GM21526 (cell line): ENCODE measurements at regions not wholly inside any gene's neighbourhood (a gene's known extent, or its start where the extent isn't known, plus 50 kb on each side); places are given as distances from the start of the nearest gene placed in this dataset.

Experiments
- ATAC-seq: cut with Tn5 transposase; IDR thresholded peaks from one replicate; pipeline ENCODE4 v1.9.1; 2021; ENCODE audit warnings: moderate library complexity; ENCODE audit not compliant: unreplicated experiment, low FRiP score

DNA sequence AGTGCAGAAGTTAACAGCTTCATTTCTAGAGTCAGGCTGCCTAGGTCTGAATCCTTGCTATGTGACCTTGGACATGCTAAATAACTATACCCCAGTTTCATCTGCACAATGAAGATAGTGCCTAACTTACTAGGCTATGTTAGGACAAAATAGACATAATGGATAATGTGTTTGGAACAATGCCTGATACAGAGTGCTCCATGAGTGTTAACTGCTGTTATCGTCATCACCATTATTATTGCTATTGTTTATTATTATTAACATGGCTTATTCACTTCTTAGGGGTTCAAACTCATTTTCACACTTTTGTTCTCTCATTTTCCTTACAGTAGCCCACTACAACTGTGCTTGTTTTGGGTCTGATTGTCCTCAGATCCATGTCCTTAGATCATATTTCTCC is 467.7 kb downstream of the SH2D1A start:
- ATAC-seq: no peak

GRCh38 chrX:124818033-124818432 is 471.7 kb downstream of the SH2D1A start:
- no peak for ATAC-seq

DNA sequence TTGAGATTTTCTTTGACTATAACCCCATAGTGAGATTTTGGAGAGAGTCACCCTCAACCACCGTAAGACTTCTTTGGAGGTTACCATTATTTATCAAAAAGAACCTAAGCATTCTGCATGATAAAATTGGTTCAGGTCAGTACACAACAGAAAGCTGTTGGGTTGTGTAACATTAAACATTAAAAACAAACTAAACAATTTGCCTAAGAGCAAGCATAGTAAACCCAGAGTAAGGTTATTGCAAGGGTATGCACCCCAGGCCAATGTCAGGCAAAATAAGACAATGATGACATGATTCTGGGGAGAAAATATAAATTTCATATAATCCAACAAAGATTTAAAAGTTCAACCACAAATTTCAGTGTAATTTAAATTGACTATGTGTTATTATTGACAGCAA is 472.4 kb downstream of the SH2D1A start:
- ATAC-seq: no peak

DNA sequence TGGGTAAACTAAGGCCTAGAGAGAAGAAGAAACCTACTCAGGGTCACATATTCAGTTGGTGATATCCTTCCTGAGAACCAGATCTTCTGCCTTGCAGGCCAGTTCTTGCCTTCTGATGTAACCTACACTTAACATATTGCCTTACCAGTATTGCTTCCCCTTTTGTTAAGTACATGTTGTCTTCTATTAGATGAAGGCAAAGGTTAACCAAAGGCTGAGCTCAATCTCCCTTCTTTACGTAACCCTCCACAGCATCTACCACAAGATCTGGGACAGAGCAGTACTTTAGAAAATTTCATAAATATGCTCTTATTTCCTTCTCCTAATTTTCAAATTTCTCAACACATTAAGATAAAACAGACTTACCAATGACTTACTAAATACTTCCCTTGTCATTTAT is 474.4 kb downstream of the SH2D1A start:
- ATAC-seq: no peak

DNA sequence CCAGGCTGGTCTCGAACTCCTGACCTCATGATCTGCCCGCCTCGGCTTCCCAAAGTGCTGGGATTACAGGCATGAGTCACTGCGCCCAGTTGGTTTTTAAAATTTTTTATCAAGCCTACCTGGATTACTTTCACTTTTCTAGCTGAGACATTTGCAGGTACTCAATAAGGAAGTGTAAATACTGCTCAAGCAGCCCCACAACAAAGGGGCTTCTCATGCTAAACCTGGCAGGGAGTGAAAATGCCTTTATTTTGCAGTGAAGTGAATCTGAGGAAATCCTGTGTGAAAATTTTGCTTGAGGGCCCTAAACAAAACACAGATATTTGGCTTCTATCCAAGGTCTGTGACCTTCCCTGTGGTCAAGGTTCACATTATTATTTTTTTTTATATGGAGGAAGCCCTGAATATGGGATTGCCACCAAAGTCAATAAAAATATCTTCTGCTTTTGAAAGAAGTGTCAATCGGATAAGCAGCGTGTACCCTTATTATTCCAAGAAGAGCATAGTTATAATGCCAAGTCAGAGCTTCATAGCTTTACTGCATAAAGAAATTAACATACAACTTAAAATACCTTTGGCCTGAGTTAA is 481.0 kb downstream of the SH2D1A start:
- no peak for ATAC-seq

DNA sequence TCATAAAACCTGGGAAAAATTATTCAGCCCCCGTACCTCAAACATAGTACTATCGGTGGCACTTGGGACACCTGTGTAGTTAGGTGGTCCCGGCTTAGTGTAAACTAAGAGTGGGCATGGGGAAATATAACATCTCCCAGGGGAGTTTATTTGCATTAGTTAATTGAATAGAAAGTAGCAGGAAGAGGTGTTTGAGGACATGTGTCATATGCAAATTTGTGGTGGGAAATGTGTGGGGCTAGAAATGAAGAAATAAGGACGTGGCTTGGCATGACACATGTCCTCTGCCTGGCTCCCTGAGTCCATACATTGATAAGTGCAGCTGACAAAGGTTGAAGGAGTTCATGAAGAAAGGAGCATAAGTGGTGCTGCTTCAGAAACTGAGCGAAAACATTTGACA is 483.6 kb downstream of the SH2D1A start:
- ATAC-seq: no peak

DNA sequence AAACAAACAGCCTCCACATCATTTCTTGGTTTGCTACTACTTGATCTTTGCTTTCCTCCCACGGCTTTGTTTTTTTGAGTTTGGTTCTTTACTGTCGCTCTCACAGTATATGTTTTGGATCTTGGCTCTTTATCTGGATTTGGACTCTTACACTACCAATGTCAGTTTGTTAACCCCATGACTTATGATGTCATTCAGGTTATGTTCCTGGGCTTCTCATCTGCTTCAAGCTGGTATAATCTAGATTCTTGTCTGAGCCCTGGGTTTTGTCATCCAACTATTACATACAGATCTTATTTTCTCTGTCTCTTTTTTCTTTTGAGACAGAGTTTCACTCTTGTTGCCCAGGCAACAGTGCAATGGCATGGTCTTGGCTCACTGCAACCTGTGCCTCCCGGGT is 482.9 kb upstream of the TEX13C start:
- no peak for ATAC-seq

GRCh38 chrX:124842205-124842604 is 477.5 kb upstream of the TEX13C start:
- ATAC-seq: no peak

- ATAC-seq: no peak
Measured at GRCh38 chrX:124860736-124861135, 458.9 kb upstream of the TEX13C start.

GRCh38 chrX:124862301-124862700 is 457.4 kb upstream of the TEX13C start:
- no peak for ATAC-seq

DNA sequence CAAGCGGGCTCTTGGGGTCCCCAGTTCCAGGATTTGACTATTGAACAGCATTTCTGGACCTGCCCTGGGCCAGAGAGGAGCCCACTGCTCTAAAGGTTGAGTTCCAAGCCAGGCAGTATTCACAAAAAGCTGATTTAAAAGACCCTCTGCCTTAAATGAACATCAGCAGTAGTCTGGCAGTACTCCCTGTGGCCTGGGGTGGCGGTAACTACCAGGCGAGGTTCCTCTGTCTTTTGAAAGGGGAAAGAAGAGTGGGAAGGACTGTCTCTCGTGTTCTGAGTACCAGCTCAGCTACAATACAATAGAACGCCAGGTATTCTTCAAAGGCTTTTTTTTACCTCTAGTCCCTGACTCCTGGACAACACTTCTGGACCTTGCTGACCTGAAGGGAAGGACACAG is 456.4 kb upstream of the TEX13C start:
- no peak for ATAC-seq

- no peak for ATAC-seq
Measured at GRCh38 chrX:124887572-124887971, 432.1 kb upstream of the TEX13C start.

- ATAC-seq: no peak
Measured at GRCh38 chrX:124895947-124896346, 423.7 kb upstream of the TEX13C start.

DNA sequence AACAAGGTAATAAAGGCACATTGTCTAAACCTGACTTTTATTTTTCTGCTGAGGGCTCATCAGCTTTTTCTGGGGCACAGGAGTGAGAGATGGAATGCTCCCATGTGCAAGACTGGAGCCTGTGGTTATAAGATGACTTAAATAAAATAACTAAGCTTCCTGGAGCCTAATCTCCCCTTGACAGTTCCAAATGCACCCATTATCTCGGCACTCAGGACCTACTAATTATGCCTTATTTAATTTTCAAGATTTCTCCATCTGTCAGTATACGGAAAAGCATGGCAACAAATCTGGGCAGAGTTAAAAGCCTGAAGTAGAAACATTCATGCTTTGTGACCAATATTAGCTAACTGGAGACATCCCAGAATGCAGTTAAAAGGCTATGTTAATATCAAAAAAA is 416.7 kb upstream of the TEX13C start:
- ATAC-seq: no peak

DNA sequence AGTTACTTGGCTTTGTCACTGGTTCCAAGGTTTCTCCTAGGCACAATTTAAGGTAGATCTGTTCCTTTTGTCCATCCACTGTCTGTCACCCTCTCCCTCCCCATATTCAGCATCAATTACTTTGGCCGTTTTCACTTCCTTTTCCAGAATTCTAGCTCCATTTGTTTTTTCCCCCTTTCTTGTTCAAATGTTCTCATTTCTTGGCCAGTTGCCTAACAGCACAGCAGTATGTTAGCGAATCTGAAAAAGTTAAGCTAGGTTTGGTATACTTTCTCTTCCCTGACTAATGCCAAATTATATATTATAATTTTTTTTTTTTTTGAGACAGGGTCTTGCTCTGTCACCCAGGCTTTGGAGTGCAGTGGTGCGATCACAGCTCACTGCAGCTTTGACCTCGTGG is 409.1 kb upstream of the TEX13C start:
- no peak for ATAC-seq

GRCh38 chrX:124917011-124917410 is 402.7 kb upstream of the TEX13C start:
- ATAC-seq: no peak

DNA sequence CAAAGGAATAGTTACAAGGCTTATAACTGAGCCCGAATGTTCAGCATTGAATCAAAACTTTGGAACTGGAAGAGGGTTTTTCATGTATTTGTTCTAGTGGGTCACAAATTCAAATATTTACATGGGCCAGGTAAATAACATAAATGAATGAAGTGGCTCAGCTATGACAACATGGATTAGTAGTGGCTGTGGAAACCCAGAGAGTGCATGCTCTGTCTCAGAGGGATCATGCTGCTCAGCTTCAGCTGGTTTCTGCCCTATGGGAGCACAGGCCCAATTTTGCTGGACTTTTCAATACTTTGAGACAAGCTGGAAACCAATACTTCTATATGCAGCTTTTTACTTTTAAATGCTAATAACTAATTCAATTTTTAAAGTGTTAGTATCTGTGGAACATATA is 394.0 kb upstream of the TEX13C start:
- ATAC-seq: no peak

- no peak for ATAC-seq
Measured at GRCh38 chrX:124931241-124931640, 388.4 kb upstream of the TEX13C start.

GRCh38 chrX:124931958-124932357 is 387.7 kb upstream of the TEX13C start:
- no peak for ATAC-seq

GRCh38 chrX:124938715-124939114 is 381.0 kb upstream of the TEX13C start:
- no peak for ATAC-seq

- no peak for ATAC-seq
Measured at GRCh38 chrX:124940531-124940930, 379.1 kb upstream of the TEX13C start.

DNA sequence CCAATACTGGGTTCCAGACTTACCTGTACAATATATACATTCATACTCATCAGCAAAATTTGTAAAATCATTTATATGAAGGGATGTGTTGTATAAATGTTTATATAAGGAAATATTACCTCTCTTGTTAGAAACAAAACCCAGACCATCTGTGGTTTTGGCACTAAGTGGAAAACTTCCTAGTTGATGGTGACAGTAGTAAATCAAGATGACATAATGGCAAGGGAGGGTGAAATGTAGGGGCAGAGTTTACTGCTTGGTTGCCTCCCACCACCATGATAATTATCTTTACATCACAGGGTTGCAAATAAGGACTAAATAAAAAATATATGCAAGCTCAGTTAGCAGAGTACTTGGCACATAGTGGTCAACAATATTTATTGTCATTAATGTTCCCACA is 365.3 kb upstream of the TEX13C start:
- no peak for ATAC-seq

- ATAC-seq: no peak
Measured at GRCh38 chrX:124960454-124960853, 359.2 kb upstream of the TEX13C start.
